HG03469 (cell line): ENCODE measurements at regions not wholly inside any gene's neighbourhood (a gene's known extent, or its start where the extent isn't known, plus 50 kb on each side); places are given as distances from the start of the nearest gene placed in this dataset.
"Not testable (repeated sequence)": the region's sequence is repeated elsewhere in the genome, so short reads cannot be mapped to it uniquely, and the experiment has no call there.

ENCODE experiments used
- ATAC-seq: cut with Tn5 transposase; IDR thresholded peaks from one replicate; pipeline ENCODE4 v1.9.1; 2021; ENCODE audit warnings: mild to moderate bottlenecking, moderate library complexity, moderate number of reproducible peaks; ENCODE audit not compliant: unreplicated experiment

- no peak for ATAC-seq
Observed at GRCh38 chr21:35617491-35617890, 442.8 kb downstream of the SETD4 start.

GRCh38 chr21:35616090-35616489 is 444.2 kb downstream of the SETD4 start:
- no peak for ATAC-seq

DNA sequence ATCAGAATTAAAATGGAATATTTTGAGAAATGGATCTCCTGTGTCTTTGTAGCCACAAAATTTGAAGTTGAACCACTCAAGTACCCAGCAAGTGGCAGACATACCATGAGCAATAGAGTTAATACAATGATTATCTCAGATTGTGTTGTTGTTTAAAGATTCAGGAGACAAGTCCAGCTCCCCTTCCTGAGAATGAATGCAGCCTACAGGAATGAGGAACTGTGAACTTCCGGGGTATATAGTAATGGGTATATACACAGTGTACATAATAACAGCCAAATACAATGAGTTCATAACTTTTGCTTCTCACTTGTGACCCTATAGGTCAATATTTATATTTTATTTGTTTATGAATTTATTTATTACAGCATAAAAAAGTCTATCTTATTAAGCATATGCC is 445.0 kb downstream of the SETD4 start:
- no peak for ATAC-seq

DNA sequence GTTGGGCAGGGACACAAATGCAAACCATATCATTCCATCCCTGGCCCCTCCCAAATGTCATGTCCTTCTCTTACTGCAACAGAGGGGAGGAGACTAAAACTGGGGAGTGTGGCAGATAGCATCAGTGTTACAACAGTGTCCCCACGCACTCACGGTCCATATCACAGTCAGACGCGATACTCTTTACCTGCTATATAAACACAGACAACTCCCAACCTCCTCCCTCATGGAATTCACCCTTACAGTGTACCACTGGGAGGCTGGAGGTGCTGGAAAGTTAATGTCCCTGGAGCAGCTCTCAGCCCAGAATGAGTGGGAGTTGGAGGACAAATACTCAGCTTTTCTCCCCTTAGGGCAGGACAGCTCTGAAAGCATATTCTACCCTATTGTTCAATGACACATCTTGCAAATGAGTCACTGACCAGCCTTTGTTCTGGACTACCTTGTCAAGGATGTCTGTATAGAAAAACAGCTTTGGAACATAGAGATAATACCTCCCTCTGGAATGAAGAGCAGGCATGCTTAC is 445.9 kb downstream of the SETD4 start:
- ATAC-seq = no peak

DNA sequence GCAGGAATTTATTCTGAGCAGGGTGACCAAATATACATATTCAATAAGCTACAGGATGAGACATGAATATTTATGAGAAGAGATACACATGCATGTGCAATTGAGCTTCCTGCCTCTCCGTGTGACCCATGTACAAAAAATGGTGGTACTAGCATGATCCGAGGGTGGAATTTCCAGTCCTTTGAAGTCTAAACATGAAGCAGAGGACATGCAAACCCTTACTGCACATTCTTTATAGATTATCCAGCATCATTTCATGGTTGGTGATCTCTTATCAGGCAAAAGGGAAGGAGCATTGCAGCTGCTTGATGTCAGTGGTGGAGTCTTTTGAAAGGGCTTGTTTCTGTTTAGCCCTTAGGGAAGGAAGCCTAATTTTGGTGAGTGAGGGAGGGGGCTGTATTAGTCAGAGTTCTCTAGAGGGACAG is 448.6 kb downstream of the SETD4 start:
- ATAC-seq = no peak

- ATAC-seq = no peak
Observed at GRCh38 chr21:35609263-35609662, 451.1 kb downstream of the SETD4 start.

DNA sequence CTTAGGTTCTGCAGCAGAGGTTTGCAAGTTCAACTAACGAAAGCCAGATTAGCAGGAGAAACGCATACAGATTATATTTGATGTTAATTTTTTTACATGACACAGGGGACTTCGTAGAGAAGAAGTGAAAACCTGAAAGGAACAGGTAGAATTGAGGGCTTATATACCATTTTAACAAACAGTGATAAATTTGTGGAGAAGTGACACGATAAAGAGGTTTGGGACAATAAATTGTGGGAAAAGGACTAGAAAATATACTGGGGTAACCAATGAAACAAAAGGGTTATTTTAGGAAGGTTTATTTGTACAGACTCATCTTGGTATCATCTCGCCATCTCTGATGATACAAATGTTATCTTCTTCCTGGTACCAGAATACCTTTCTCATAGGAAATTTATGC is 452.9 kb downstream of the SETD4 start:
- no peak for ATAC-seq

GRCh38 chr21:35606578-35606977 is 453.7 kb downstream of the SETD4 start:
- ATAC-seq = no peak

GRCh38 chr21:35606146-35606545 is 454.2 kb downstream of the SETD4 start:
- no peak for ATAC-seq

- ATAC-seq = no peak
Observed at GRCh38 chr21:35603494-35603893, 456.8 kb downstream of the SETD4 start.

GRCh38 chr21:35602811-35603362 is 457.4 kb downstream of the SETD4 start:
- no peak for ATAC-seq

DNA sequence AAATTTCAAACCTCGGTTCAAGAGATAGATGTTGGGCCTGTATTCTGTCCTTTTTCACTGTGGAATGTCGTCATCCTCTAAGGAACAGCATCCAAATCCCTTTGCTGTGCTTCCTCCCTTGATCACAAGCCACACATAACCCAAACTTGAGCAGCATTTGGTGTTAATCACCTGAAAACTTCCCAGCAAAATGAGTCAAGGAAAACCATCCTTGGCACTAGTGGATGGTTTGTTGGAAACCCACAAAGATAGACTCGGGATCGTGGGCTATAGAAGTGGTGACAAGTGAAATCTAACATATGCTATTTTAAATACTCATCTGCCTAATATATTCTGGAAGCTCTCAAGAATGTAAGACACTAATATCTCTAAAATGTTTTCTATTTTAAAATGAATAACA is 459.1 kb downstream of the SETD4 start:
- no peak for ATAC-seq

GRCh38 chr21:35599164-35599563 is 461.2 kb downstream of the SETD4 start:
- no peak for ATAC-seq

DNA sequence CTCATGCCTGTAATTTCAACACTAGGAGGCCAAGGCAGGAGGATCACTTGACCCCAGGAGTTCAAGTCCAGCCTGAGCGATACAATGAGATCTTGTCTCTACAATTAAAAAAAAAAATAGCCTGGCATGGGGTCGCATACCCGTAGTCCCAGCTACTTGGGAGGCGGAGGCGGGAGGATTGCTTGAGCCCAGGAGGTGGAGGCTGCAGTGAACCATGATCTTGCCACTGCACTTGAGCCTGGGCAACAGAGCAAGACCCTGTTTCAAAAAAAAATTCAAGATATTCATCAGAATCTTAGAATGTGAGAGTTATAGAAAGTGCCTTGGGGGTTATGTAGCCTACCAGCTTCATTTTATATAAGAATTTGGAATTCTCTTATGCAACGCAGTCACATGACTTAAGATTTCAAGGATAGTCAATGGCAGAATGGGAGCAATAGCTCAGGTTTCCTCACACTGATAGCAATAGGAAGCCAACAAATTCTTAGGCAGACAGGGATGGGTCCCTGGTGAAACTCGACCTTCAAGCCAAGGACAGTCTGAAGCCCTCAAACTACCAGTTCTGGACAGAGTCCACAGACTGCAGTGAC is 462.5 kb downstream of the SETD4 start:
- no peak for ATAC-seq

GRCh38 chr21:35594905-35595304 is 465.4 kb downstream of the SETD4 start:
- ATAC-seq = no peak

DNA sequence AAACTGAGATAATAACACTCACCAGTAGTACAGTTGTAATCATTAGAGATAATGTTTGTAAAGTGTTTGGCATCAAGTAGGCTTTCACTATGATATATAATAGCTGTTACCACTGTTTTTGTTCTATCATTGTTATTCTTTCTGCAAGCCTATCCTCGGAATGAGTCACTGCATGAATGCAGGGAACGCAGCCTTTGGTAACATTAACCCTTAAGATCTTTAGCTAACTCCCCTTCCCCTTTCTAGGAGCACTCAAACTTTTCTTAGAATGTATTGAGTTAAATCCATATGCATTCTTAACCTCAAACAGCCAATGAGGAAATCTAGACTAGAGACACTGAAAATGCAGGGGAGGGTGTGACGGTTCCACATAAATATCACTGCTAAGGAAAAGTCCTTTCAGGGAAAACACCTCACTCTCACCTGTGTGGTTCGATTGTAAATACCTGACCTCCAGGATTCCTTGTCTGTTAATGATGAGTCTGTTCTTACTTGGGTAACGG is 467.3 kb downstream of the SETD4 start:
- no peak for ATAC-seq

DNA sequence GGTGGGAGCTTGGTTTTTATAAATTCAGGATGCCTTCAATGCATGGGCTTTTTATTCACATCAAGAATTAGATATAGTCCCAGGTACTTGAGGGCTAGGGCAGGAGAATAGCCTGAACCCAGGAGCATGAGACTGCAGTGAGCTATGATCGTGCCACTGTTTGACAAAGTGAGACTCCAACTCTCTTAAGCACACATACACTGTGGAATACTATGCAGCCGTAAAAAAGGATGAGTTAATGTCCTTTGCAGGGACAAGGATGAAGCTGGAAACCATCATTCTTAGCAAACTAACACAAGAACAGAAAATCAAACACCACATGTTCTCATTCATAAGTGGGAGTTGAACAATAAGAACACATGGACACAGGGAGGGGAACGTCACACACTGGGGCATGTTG is 470.0 kb downstream of the SETD4 start:
- not testable (repeated sequence) for ATAC-seq

DNA sequence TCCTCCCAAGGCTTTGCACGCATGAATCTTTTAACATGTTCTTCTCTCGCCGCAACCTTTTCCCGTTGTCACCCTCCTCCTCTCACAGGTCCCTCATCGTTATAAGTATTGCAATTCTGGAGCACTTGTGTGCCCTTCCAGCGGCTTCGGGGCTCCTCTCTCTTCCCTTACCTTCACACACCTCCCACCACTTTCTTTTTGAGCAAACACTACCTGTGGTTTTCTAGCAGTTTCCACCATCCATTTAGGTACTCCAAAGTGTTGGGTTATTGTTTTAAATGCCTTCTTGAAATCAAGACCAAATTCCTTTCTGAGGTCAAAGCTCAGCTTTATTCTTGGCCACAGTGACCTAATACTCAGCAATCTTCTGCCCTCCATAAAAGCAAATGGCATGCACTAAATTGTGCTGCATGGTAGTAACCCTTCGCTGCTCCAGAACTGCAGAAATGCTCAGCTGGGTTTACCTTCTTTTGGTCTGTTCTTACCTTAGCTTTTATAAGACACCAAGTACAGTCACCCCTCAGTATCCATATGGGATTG is 472.4 kb downstream of the SETD4 start:
- ATAC-seq = no peak

DNA sequence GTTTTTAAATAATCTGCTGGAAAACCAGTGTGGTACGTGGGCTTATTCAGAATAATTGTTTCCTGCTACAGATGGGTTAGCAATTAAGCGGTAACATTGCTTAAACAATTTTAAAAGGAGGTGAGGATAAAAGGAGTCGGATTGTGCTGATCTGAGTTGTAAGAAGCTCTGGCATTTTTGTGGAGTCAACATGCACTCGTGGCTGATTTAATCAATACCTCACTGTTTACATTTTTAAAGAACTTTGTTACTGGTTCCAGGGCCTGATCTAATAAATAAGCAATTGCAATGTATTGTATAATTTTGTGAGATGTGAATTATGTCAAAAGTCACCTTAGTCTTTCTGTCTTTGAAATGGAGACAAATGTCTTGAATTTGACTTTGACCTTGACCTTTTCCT is 474.0 kb downstream of the SETD4 start:
- ATAC-seq = no peak

- no peak for ATAC-seq
Observed at GRCh38 chr21:35585878-35586277, 474.4 kb downstream of the SETD4 start.

DNA sequence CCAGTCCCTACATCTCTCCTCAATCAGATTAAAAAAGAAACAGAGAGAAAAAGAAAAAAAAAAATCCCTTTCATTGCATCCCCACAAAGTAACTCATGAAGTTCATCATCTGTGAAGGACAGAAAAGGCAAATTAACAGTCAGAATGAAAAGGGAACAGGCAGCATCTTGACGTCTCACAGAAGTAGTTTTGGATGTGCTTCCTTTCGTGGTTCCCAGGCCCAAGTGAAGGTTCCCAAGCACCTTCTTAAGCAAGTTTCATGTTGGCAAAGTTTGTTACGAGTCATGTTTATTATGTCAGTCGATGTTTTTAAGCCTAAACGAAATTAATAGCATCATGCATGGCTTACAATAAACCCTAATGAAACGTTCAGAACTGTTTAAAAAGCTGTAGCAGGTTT is 475.2 kb downstream of the SETD4 start:
- ATAC-seq = no peak

DNA sequence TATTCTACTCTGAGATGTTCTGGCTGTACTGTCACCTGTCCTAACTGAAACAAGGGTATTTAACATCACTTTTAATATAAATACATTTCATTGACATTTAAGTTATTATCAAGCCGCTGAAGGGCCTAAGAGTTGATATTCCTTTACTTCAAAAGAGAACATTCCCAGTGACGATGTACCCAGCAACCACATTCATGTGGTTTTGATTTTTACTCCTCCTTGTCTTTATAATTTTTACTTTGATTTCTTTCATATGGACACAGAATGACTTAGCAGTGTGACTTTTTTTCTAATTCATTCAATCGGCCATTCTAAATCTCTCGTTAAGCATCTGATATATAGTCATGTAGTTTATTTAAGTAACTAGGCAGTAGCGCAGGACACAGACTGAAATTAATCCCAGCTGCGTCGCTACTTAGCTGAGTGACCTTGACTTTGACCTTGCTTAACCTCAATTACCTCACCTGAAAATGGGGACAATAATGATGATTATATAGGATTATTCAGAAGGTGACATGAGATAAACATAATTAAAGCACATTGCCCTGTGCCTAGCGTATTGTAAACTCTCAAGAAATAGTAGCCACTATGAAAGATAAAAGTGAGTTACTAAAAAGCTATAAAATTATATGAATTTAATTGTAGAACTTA is 476.6 kb downstream of the SETD4 start:
- no peak for ATAC-seq
